ENCODE measurements at regions not wholly inside any gene's neighbourhood (a gene's known extent, or its start where the extent isn't known, plus 50 kb on each side); places are given as distances from the start of the nearest gene placed in this dataset.

GRCh38 chr2:59314031-59314766, 1073.1 kb upstream of the FANCL start:
- ATAC-seq (no peak), DNase-seq (no peak)
- intact Hi-C loops (cut with micrococcal nuclease): no loop called here

- ATAC-seq: no peak
- no peak for DNase-seq
- intact Hi-C loops (cut with micrococcal nuclease): no loop called here
Observed at GRCh38 chr2:59312967-59313940, 1072.1 kb upstream of the FANCL start.

GRCh38 chr2:59312029-59312428, 1070.9 kb upstream of the FANCL start:
- DNase-seq (no peak), ATAC-seq (no peak)
- intact Hi-C loops (cut with micrococcal nuclease): no loop called here

GRCh38 chr2:59308108-59308507, 1067.0 kb upstream of the FANCL start:
- intact Hi-C loops (cut with micrococcal nuclease): loop anchor here (10.0 kb wide), 2 partner anchors 817 to 1267 kb away; no protein-coding TSS in a partner anchor
- ATAC-seq (no peak), DNase-seq (no peak)

- no peak for ATAC-seq
- intact Hi-C loops (cut with micrococcal nuclease): loop anchor here (10.0 kb wide), 2 partner anchors 818 to 1268 kb away; no protein-coding TSS in a partner anchor
Observed at GRCh38 chr2:59307196-59307595, 1066.1 kb upstream of the FANCL start.

GRCh38 chr2:59303272-59303671, 1062.1 kb upstream of the FANCL start:
- no peak for ATAC-seq

More at GRCh38 chr2:59307196-59307595, 1066.1 kb upstream of the FANCL start:
- no peak for DNase-seq

GRCh38 chr2:59302683-59303082, 1061.6 kb upstream of the FANCL start:
- no peak for ATAC-seq
- intact Hi-C loops (cut with micrococcal nuclease): loop anchor here (10.0 kb wide), 2 partner anchors 822 to 1272 kb away; no protein-coding TSS in a partner anchor
- no peak for DNase-seq

More at GRCh38 chr2:59303272-59303671, 1062.1 kb upstream of the FANCL start:
- intact Hi-C loops (cut with micrococcal nuclease): loop anchor here (10.0 kb wide), 2 partner anchors 822 to 1272 kb away; no protein-coding TSS in a partner anchor
- no peak for DNase-seq

GRCh38 chr2:59301466-59302402, 1060.6 kb upstream of the FANCL start:
- peak; percentile 84 for ATAC-seq
- DNase-seq: no peak
- intact Hi-C loops (cut with micrococcal nuclease): loop anchor here (10.0 kb wide), 2 partner anchors 823 to 1273 kb away; no protein-coding TSS in a partner anchor

- DNase-seq (no peak), ATAC-seq (no peak)
- intact Hi-C loops (cut with micrococcal nuclease): no loop called here
Observed at GRCh38 chr2:59297816-59298215, 1056.7 kb upstream of the FANCL start.

GRCh38 chr2:59296279-59296678, 1055.2 kb upstream of the FANCL start:
- ATAC-seq (no peak), DNase-seq (no peak)
- intact Hi-C loops (cut with micrococcal nuclease): no loop called here

GRCh38 chr2:59295524-59296162, 1054.5 kb upstream of the FANCL start:
- DNase-seq (no peak), ATAC-seq (no peak)
- intact Hi-C loops (cut with micrococcal nuclease): no loop called here

- DNase-seq (no peak), ATAC-seq (no peak)
- intact Hi-C loops (cut with micrococcal nuclease): no loop called here
Observed at GRCh38 chr2:59288771-59289170, 1047.6 kb upstream of the FANCL start.

GRCh38 chr2:59282374-59283057, 1041.4 kb upstream of the FANCL start:
- ATAC-seq (no peak), DNase-seq (no peak)
- intact Hi-C loops (cut with micrococcal nuclease): no loop called here

- ATAC-seq: no peak
- intact Hi-C loops (cut with micrococcal nuclease): no loop called here
- no peak for DNase-seq
Observed at GRCh38 chr2:59277671-59278070, 1036.5 kb upstream of the FANCL start.

GRCh38 chr2:59276917-59277316, 1035.8 kb upstream of the FANCL start:
- ATAC-seq: no peak
- intact Hi-C loops (cut with micrococcal nuclease): no loop called here

GRCh38 chr2:59276033-59276432, 1034.9 kb upstream of the FANCL start:
- intact Hi-C loops (cut with micrococcal nuclease): no loop called here
- ATAC-seq: no peak

More at GRCh38 chr2:59276917-59277316, 1035.8 kb upstream of the FANCL start:
- no peak for DNase-seq

GRCh38 chr2:59266453-59266852, 1025.3 kb upstream of the FANCL start:
- intact Hi-C loops (cut with micrococcal nuclease): no loop called here
- DNase-seq (no peak), ATAC-seq (no peak)

More at GRCh38 chr2:59276033-59276432, 1034.9 kb upstream of the FANCL start:
- DNase-seq: no peak

- DNase-seq: no peak
- intact Hi-C loops (cut with micrococcal nuclease): no loop called here
- no peak for ATAC-seq
Observed at GRCh38 chr2:59259913-59260312, 1018.8 kb upstream of the FANCL start.
